HL-60 (cell line): ENCODE measurements at regions not wholly inside any gene's neighbourhood (a gene's known extent, or its start where the extent isn't known, plus 50 kb on each side); places are given as distances from the start of the nearest gene placed in this dataset.

Source experiments
- DNase-seq, 2 experiments: peaks; one replicate each; pipeline ENCODE4 v3.0.0-alpha.2; 2010 to 2020; ENCODE audit warnings: low read depth in 1 of 2, low spot score in 1 of 2
- H3K27ac ChIP-seq: fragments of 250-450 bp; sonication (Bioruptor Pico); replicated peaks from 2 replicates; pipeline ENCODE4 v1.5.1; 2020; ENCODE audit warnings: mild to moderate bottlenecking, moderate library complexity
- H3K27me3 ChIP-seq: fragments of 250-450 bp; sonication (Bioruptor Pico); 2 replicates; pipeline ENCODE4 v1.5.1; 2021; ENCODE audit warnings: mild to moderate bottlenecking, moderate library complexity; ENCODE audit not compliant: insufficient read depth, poor library complexity, severe bottlenecking
- H3K4me3 ChIP-seq: replicated peaks from 2 replicates; pipeline ENCODE4 v1.5.1; 2011; ENCODE audit warnings: mild to moderate bottlenecking, control low read depth, low read length; ENCODE audit not compliant: insufficient read depth
- CTCF ChIP-seq: IDR thresholded peaks from one replicate; pipeline ENCODE4 v1.5.1; 2011; ENCODE audit warnings: low read length, control low read depth, inconsistent platforms; ENCODE audit not compliant: insufficient read depth
- GABPA ChIP-seq: IDR thresholded peaks from 2 replicates; pipeline ENCODE4 v1.6.1; 2012; ENCODE audit warnings: low read depth
- POLR2AphosphoS5 ChIP-seq: IDR thresholded peaks from 2 replicates; pipeline ENCODE4 v1.6.1; 2012; ENCODE audit warnings: low read depth
- REST ChIP-seq: IDR thresholded peaks from 2 replicates; pipeline ENCODE4 v1.6.1; 2012; ENCODE audit warnings: low read depth; ENCODE audit not compliant: insufficient replicate concordance
- SPI1 ChIP-seq: IDR thresholded peaks from 2 replicates; pipeline ENCODE4 v1.6.1; 2012; ENCODE audit warnings: low read depth, mild to moderate bottlenecking, borderline replicate concordance

- TF ChIP-seq SPI1 (no peak), CTCF (no peak), REST (no peak), GABPA (no peak), POLR2AphosphoS5 (no peak)
- DNase-seq = peak in 1 of 2 experiments; percentile 25
- no peaks in the 10 kb centered on the region for H3K27me3 ChIP-seq
- H3K27ac ChIP-seq = no peak overlapping the region
- H3K4me3 ChIP-seq = no peak overlapping the region
Observed at GRCh38 chr3:31356941-31357340, 175.8 kb upstream of the STT3B start.

- Histone ChIP-seq H3K27ac (no peak overlapping the region), H3K27me3 (no peaks in the 10 kb centered on the region), H3K4me3 (no peak overlapping the region)
- no peak for DNase-seq
- TF ChIP-seq CTCF (no peak), POLR2AphosphoS5 (no peak), GABPA (no peak)
Observed at GRCh38 chr3:31357451-31357850, 175.3 kb upstream of the STT3B start.

GRCh38 chr3:31358473-31359070 lies 174.2 kb upstream of the STT3B start:
- DNase-seq = no peak
- no peak overlapping the region for H3K27ac ChIP-seq
- no peak overlapping the region for H3K4me3 ChIP-seq
- no peak for TF ChIP-seq REST
- no peak for TF ChIP-seq POLR2AphosphoS5
- TF ChIP-seq SPI1 = no peak
- TF ChIP-seq GABPA = no peak
- H3K27me3 ChIP-seq = no peaks in the 10 kb centered on the region

GRCh38 chr3:31361371-31362273 lies 171.1 kb upstream of the STT3B start:
- no peak overlapping the region for H3K27ac ChIP-seq
- H3K4me3 ChIP-seq = no peak overlapping the region
- no peak for DNase-seq
- TF ChIP-seq CTCF (no peak), GABPA (no peak), SPI1 (no peak), REST (no peak), POLR2AphosphoS5 (no peak)
- no peaks in the 10 kb centered on the region for H3K27me3 ChIP-seq
